Glutamatergic neuron (in vitro differentiated cells): ENCODE measurements at regions not wholly inside any gene's neighbourhood (a gene's known extent, or its start where the extent isn't known, plus 50 kb on each side); places are given as distances from the start of the nearest gene placed in this dataset.
"Not testable (repeated sequence)": the region's sequence is repeated elsewhere in the genome, so short reads cannot be mapped to it uniquely, and the experiment has no call there.

Experiments
- DNase-seq: peaks from one replicate; pipeline ENCODE4 v3.0.0; 2022
- H3K27ac Mint-ChIP-seq: one replicate; pipeline ENCODE4 v1.8.0; 2020; ENCODE audit warnings: mild to moderate bottlenecking, mixed read lengths, inconsistent platforms; ENCODE audit not compliant: unreplicated experiment
- H3K27me3 Mint-ChIP-seq: one replicate; pipeline ENCODE4 v1.8.0; 2020; ENCODE audit warnings: mild to moderate bottlenecking, moderate library complexity, mixed read lengths, inconsistent platforms; ENCODE audit not compliant: unreplicated experiment
- H3K36me3 Mint-ChIP-seq: one replicate; pipeline ENCODE4 v1.8.0; 2020; ENCODE audit warnings: mild to moderate bottlenecking, mixed read lengths, inconsistent platforms; ENCODE audit not compliant: unreplicated experiment
- H3K4me1 Mint-ChIP-seq: one replicate; pipeline ENCODE4 v1.8.0; 2020; ENCODE audit warnings: mild to moderate bottlenecking, low read depth, mixed read lengths, inconsistent platforms; ENCODE audit not compliant: unreplicated experiment
- H3K4me3 Mint-ChIP-seq: one replicate; pipeline ENCODE4 v1.8.0; 2020; ENCODE audit warnings: mild to moderate bottlenecking, mixed read lengths, inconsistent platforms; ENCODE audit not compliant: unreplicated experiment
- H3K9me3 Mint-ChIP-seq: one replicate; pipeline ENCODE4 v1.8.0; 2020; ENCODE audit warnings: mild to moderate bottlenecking, moderate library complexity, mixed read lengths, inconsistent platforms; ENCODE audit not compliant: unreplicated experiment
- CTCF ChIP-seq: fragments of 200-600 bp; sonication (generic); IDR thresholded peaks from one replicate; pipeline ENCODE4 v1.5.0; 2021; ENCODE audit not compliant: partially characterized antibody, unreplicated experiment

GRCh38 chr11:98423933-98424332, 596.8 kb upstream of the CNTN5 start:
- Mint-ChIP-seq H3K36me3 (no peaks in the 10 kb centered on the region), H3K9me3 (peaks cover 3% of the 10 kb centered on the region), H3K4me3 (no peak overlapping the region), H3K4me1 (no peaks in the 10 kb centered on the region), H3K27me3 (peaks cover 2% of the 10 kb centered on the region), H3K27ac (no peak overlapping the region)
- TF ChIP-seq CTCF = no peak
- DNase-seq = no peak

- not testable (repeated sequence) for H3K9me3 Mint-ChIP-seq, DNase-seq, H3K27ac Mint-ChIP-seq, H3K4me1 Mint-ChIP-seq, H3K4me3 Mint-ChIP-seq, H3K27me3 Mint-ChIP-seq, H3K36me3 Mint-ChIP-seq
Observed at GRCh38 chr11:98424773-98425172, 596.0 kb upstream of the CNTN5 start.

GRCh38 chr11:98431463-98432359, 589.0 kb upstream of the CNTN5 start:
- no peaks in the 10 kb centered on the region for H3K4me1 Mint-ChIP-seq
- TF ChIP-seq CTCF = no peak
- no peaks in the 10 kb centered on the region for H3K27me3 Mint-ChIP-seq
- DNase-seq = no peak
- no peak overlapping the region for H3K27ac Mint-ChIP-seq
- H3K4me3 Mint-ChIP-seq = no peak overlapping the region
- H3K9me3 Mint-ChIP-seq = no peaks in the 10 kb centered on the region
- no peaks in the 10 kb centered on the region for H3K36me3 Mint-ChIP-seq

- no peaks in the 10 kb centered on the region for H3K27me3 Mint-ChIP-seq
- H3K4me1 Mint-ChIP-seq = no peaks in the 10 kb centered on the region
- TF ChIP-seq CTCF = no peak
- no peak overlapping the region for H3K27ac Mint-ChIP-seq
- H3K9me3 Mint-ChIP-seq = no peaks in the 10 kb centered on the region
- DNase-seq = no peak
- H3K4me3 Mint-ChIP-seq = no peak overlapping the region
- no peaks in the 10 kb centered on the region for H3K36me3 Mint-ChIP-seq
Observed at GRCh38 chr11:98434296-98434695, 586.5 kb upstream of the CNTN5 start.

- no peak for DNase-seq
- Mint-ChIP-seq H3K4me3 (no peak overlapping the region), H3K4me1 (peaks cover 9% of the 10 kb centered on the region), H3K27me3 (no peaks in the 10 kb centered on the region), H3K9me3 (peaks cover 1% of the 10 kb centered on the region), H3K27ac (no peak overlapping the region), H3K36me3 (no peaks in the 10 kb centered on the region)
- no peak for TF ChIP-seq CTCF
Observed at GRCh38 chr11:98453378-98453777, 567.4 kb upstream of the CNTN5 start.
